PFSK-1 (cell line): ENCODE measurements at regions not wholly inside any gene's neighbourhood (a gene's known extent, or its start where the extent isn't known, plus 50 kb on each side); places are given as distances from the start of the nearest gene placed in this dataset.

Source experiments
- FOXP2 ChIP-seq: optimal IDR thresholded peaks from 2 replicates; pipeline ENCODE3; 2011; ENCODE audit warnings: borderline replicate concordance, control low read depth, inconsistent platforms; ENCODE audit not compliant: insufficient read depth; ENCODE audit errors: extremely low read length, extremely low read depth
- POLR2AphosphoS5 ChIP-seq: IDR thresholded peaks from 2 replicates; pipeline ENCODE4 v1.6.1; 2012; ENCODE audit warnings: low read depth, mild to moderate bottlenecking, control low read depth, low read length, moderate library complexity
- SIN3A ChIP-seq: IDR thresholded peaks from 2 replicates; pipeline ENCODE4 v1.6.1; 2012; ENCODE audit warnings: mild to moderate bottlenecking, low read length, moderate library complexity, borderline replicate concordance; ENCODE audit not compliant: insufficient read depth
- TAF1 ChIP-seq: IDR thresholded peaks from 2 replicates; pipeline ENCODE4 v1.6.1; 2012; ENCODE audit warnings: low read length, control low read depth, borderline replicate concordance; ENCODE audit not compliant: insufficient read depth
- TF ChIP-seq, protein P1 (sequence below), 2 experiments: IDR thresholded peaks; 2 replicates each; pipeline versions ENCODE4 v1.6.1 to v1.8.0; 2011 to 2012; ENCODE audit warnings: low read depth in 2 of 2, low read length in 2 of 2, control low read depth in 1 of 2, inconsistent platforms in 1 of 2, mild to moderate bottlenecking in 1 of 2, moderate library complexity in 1 of 2; ENCODE audit not compliant: insufficient read depth in 1 of 2

DNA sequence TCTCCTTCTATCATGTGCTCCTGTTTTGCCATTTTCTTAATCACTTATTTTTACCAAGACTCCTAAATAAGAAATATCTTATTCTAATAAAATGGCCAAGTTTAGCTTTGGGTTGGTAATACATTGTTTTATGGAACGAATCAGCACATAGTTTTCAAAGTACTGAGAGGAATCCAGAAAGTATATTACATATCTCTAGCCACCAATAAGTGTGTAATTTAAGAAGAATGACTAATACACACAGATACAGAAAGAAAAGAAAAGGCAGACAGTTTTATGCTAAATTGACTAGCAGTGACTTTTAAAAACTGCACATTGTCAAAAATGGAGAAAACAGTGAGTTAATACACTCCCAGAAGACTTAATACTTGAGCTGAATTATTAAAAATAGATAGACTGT, 167.0 kb upstream of the IL15 start:
- TF ChIP-seq, protein P1, sequence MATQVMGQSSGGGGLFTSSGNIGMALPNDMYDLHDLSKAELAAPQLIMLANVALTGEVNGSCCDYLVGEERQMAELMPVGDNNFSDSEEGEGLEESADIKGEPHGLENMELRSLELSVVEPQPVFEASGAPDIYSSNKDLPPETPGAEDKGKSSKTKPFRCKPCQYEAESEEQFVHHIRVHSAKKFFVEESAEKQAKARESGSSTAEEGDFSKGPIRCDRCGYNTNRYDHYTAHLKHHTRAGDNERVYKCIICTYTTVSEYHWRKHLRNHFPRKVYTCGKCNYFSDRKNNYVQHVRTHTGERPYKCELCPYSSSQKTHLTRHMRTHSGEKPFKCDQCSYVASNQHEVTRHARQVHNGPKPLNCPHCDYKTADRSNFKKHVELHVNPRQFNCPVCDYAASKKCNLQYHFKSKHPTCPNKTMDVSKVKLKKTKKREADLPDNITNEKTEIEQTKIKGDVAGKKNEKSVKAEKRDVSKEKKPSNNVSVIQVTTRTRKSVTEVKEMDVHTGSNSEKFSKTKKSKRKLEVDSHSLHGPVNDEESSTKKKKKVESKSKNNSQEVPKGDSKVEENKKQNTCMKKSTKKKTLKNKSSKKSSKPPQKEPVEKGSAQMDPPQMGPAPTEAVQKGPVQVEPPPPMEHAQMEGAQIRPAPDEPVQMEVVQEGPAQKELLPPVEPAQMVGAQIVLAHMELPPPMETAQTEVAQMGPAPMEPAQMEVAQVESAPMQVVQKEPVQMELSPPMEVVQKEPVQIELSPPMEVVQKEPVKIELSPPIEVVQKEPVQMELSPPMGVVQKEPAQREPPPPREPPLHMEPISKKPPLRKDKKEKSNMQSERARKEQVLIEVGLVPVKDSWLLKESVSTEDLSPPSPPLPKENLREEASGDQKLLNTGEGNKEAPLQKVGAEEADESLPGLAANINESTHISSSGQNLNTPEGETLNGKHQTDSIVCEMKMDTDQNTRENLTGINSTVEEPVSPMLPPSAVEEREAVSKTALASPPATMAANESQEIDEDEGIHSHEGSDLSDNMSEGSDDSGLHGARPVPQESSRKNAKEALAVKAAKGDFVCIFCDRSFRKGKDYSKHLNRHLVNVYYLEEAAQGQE (IDR thresholded peaks at IDR 0.05; ENCODE audit: insufficient read depth in 1 of 2, low read depth in 2 of 2, low read length in 2 of 2) = no peak
- TF ChIP-seq FOXP2 (no peak), TAF1 (no peak), POLR2AphosphoS5 (no peak), SIN3A (no peak)

DNA sequence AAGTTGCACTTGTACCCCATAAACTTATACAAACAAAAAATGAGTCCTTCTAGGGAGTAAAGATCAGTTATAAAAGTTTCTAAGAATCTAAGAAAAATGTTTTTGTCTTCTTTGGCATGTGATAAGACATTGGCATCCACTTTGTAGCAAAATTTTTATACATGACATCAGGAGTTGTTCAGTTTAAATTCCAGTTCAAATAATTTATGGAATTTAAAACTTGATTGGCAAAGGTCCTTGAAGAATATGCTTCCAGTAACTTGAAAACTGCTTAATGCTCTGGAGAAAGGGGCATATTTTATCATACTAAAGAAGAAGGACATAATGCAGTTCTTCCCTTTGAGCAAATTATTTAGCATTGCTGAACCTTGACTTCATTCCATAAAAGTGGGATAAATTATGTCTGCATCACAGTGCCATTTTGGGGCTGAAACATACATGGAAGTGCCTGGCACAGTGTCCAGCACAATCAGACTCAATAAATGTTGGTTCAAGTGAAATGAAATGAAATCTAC, 163.3 kb upstream of the IL15 start:
- TF ChIP-seq, protein P1 (IDR thresholded peaks at IDR 0.05; ENCODE audit: insufficient read depth in 1 of 2, low read depth in 2 of 2, low read length in 2 of 2) = no peak
- TF ChIP-seq TAF1 (no peak), POLR2AphosphoS5 (no peak), FOXP2 (no peak), SIN3A (no peak)

DNA sequence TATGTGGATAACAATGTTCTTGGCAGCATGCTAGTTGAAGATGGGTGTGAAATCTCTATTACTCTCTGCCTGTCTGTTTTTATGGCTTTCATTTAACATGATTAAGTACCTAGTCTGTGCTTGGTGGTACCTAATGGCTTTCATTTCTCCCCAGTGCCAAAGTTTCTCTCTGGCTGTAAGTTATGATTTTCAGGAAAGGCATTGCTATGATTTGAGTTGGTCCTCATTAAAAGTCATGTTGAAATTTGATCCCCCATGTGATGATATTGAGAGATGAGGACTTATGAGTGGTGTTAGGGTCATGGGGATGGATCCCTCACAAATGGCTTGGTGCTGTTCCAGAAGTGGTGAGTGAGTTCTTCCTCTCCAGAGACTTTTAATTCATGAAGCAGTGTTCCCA, 162.4 kb upstream of the IL15 start:
- no peak for TF ChIP-seq TAF1
- no peak for TF ChIP-seq FOXP2
- TF ChIP-seq SIN3A = no peak
- TF ChIP-seq, protein P1 (IDR thresholded peaks at IDR 0.05; ENCODE audit: insufficient read depth in 1 of 2, low read depth in 2 of 2, low read length in 2 of 2) = no peak
- TF ChIP-seq POLR2AphosphoS5 = no peak

DNA sequence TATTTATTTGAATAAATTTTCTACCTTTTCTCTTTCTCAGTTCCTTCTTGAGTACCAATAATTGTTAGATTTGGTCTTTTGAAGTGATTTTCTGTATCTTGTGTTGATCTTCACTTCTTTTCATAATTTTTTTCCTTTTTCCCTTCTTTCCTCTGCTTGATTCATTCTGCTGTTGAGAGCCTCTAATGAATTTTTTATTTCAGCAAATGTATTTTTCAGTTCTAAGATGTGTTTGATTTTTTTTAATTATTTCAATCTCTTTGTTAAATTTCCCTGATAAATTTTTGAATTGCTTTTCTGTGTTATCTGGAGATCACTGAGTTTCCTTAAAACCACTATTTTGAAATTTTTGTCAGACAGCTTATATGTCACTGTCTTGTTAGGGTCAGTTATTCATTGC, 155.4 kb upstream of the IL15 start:
- TF ChIP-seq FOXP2 = no peak
- no peak for TF ChIP-seq TAF1
- no peak for TF ChIP-seq SIN3A
- no peak for TF ChIP-seq POLR2AphosphoS5
- TF ChIP-seq, protein P1 (IDR thresholded peaks at IDR 0.05; ENCODE audit: insufficient read depth in 1 of 2, low read depth in 2 of 2, low read length in 2 of 2) = no peak
